ENCODE measurements at regions not wholly inside any gene's neighbourhood (a gene's known extent, or its start where the extent isn't known, plus 50 kb on each side); places are given as distances from the start of the nearest gene placed in this dataset.
"Not testable (repeated sequence)": the region's sequence is repeated elsewhere in the genome, so short reads cannot be mapped to it uniquely, and the experiment has no call there.

DNA sequence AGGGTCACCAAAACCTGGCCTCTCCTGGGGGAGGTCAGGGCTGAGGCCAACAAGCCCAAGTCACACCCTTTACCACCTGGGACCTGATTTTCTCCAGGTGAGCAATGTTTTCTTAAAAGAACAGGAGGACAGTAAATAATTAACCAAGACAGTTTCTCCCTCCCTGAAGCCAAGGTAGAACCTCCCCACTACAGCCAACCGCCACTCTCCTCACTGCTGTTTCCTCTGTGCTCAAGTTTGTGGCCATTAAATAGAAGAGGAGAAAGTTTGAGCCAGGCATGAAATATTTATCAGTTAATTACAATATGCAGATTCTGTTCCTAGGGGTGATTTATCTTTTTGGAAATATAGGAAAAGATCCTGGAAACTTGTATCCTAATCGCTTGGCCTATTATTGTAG is 150.6 kb upstream of the ANKRD20A1 start:
- DNase-seq (ENCODE audit: low read depth); H3K4me3 ChIP-seq (ENCODE audit: control insufficient read depth, low read depth, low read length): not testable (repeated sequence)

DNA sequence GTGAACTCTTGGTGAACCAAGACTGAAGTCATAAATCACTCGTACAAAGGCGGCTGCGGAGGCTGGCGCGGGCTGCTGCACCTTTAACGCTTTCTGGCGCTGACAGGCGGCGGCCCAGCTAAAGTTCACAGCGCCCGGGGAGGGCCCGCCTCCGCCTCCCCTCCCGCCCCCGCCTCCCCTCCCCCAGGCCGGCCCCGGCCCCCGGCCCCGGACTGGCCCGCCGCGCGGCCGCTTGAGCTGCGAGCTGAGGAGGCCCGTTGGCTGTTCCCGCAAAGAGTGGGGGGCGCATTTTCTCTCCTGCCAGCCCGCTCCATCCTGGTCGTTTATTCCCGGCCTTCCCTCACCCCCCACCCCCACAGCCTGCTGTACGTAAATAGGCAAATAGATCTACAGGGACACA is 147.3 kb upstream of the ANKRD20A1 start:
- not testable (repeated sequence) for H3K4me3 ChIP-seq (ENCODE audit: control insufficient read depth, low read depth, low read length); DNase-seq (ENCODE audit: low read depth)

DNA sequence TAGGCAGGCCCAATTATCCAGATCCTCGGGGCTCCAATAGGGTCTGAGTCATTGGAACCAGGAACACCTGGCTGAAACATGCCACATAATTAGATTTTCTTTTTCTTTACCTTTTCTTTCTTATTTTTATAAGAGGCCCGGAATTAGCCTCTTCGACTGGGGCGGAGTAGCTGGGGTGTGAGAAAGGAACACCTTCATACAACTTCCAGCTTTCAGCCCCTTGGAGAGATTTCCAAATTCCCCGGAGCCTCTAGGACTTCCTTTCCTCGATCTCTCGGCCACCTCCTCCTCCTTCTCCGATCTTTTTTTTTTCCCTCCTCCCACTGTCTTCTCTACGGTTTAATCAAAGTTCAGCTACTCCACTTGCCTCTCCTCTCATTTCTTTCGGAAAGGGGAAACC is 146.8 kb upstream of the ANKRD20A1 start:
- DNase-seq (ENCODE audit: low read depth): peak; percentile 0
- not testable (repeated sequence) for H3K4me3 ChIP-seq (ENCODE audit: control insufficient read depth, low read depth, low read length)

DNA sequence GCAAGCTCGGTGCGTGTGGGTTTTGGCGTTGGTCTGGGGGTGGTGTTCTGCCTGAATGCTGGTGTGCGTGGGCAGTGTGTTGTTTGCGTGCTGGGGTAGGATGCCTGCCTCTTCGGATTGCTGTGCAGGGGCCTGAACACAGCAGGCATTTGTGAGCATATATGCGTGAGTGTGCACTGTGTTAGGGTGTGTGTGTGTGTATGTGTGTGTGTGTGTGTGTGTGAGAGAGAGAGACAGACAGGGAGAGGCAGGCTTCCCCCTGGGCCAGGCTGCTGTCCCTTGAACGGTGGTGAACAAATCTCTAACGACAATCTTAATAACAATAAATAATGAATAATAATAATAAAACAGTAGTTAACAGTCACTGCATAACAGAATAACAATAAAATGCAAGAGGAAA is 145.8 kb upstream of the ANKRD20A1 start:
- H3K4me3 ChIP-seq (ENCODE audit: control insufficient read depth, low read depth, low read length); DNase-seq (ENCODE audit: low read depth): not testable (repeated sequence)

DNA sequence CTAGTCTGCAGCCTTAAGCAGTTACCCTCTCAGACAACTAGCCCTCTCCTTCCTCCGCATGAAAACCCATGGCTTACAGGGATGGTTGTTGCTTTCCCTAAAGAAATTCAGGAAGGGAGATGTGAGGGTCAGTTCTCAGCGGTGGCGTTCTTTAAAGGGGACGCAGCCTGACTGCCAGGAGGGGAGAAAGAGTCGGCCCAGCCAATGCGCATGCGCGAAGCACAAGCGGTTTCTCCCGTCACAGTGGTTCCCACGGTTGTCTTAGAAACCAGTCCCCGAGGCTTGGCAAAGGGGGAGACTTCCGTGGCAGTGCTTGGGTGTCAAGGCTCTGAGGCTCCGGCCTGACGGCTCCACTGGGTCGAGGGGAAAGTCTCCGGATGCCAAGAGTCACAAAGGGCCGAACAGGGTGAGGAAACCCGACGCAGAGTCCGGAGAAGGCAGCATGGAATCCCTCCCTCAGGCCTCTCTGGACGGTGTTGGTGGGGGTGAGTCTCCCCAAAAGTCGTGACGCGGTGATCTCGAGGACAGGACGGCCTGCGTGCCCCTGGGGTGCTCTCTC is 140.8 kb upstream of the ANKRD20A1 start:
- not testable (repeated sequence) for H3K4me3 ChIP-seq (ENCODE audit: control insufficient read depth, low read depth, low read length); DNase-seq (ENCODE audit: low read depth)

DNA sequence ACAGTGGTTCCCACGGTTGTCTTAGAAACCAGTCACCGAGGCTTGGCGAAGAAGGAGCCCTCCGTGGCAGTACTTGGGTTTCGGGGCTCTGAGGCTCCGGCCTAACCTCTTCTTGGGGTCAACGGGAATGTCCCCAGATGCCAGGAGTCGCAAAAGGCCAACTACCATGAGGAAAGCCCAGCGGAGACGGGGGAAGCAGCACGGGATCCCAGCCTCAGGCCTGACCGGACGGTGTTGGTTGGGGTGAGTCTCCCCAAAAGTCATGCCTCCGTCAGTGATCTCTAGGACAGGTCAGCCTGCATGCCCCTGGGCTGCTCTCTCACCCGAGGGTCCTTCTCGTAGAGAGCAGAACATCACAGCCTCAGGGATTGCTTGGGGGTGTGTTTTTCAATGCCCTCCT is 138.2 kb upstream of the ANKRD20A1 start:
- H3K4me3 ChIP-seq (ENCODE audit: control insufficient read depth, low read depth, low read length); DNase-seq (ENCODE audit: low read depth): not testable (repeated sequence)

DNA sequence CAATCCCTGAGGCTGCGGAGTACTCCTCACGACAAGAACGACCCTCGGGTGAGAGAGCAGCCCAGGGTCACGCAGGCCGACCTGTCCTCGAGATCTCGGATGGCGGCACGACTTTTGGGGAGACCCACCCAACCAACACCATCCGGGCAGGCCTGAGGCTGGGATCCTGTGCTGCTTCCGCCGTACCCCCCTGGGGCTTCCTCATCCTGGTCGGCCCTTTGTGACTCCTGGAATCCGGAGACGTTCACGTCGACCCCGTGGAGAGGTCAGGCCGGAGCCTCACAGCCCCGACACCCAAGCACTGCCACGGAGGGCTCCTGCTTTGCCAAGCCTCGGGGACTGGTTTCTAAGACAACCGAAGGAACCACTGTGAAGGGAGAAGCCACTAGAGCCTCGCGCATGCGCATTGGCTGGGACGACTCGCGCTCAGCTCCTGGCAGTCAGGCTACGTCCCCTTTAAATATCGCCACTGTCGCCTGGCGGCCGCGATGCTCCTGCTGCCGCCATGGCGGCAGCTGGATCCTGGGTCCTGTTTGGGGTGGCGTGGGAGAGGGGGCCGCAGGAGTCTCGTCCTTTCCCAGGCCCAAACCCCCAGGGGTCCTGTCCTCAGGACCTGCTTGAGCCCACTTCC is 136.2 kb upstream of the ANKRD20A1 start:
- DNase-seq (ENCODE audit: low read depth); H3K4me3 ChIP-seq (ENCODE audit: control insufficient read depth, low read depth, low read length): not testable (repeated sequence)

DNA sequence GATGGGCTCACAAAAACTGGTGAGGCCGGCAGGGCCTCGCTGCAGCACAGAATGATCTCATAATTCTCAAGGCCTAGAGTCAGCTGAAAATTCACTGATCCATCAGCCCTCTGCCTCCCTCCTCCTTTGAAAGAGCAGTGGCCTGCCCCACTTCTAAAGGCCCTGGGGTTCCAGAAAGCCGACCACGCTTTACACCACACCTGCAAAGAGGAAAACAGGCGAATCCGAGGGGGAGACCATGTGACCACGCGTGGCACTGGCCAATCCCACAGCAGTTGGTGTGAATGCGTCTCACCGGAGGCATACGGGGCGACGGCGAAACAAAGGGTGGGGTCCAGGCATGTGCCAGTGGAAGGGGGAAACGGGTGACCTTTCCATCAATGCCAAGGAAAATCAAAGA is 135.5 kb upstream of the ANKRD20A1 start:
- not testable (repeated sequence) for DNase-seq (ENCODE audit: low read depth)
- H3K4me3 ChIP-seq (ENCODE audit: control insufficient read depth, low read depth, low read length): peak overlapping the region; percentile 36

DNA sequence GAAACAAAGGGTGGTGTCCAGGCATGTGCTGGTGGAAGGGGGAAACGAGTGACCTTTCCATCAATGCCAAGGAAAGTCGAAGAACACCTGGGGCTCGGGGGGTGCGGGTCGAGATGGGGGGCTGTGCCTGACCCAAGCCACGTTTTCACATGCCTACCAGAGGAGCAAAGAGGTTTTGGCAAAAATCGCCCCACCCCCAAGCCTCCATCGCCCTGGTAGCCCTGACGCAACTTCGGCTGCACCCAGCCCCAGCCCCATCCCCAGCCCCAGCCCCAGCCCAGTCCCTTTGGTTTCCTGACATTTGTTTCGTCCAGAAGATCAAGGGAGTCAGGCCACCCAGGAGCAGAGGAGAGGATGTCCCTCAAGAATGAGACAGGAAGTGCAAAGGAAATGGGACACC is 133.8 kb upstream of the ANKRD20A1 start:
- not testable (repeated sequence) for H3K4me3 ChIP-seq (ENCODE audit: control insufficient read depth, low read depth, low read length); DNase-seq (ENCODE audit: low read depth)

DNA sequence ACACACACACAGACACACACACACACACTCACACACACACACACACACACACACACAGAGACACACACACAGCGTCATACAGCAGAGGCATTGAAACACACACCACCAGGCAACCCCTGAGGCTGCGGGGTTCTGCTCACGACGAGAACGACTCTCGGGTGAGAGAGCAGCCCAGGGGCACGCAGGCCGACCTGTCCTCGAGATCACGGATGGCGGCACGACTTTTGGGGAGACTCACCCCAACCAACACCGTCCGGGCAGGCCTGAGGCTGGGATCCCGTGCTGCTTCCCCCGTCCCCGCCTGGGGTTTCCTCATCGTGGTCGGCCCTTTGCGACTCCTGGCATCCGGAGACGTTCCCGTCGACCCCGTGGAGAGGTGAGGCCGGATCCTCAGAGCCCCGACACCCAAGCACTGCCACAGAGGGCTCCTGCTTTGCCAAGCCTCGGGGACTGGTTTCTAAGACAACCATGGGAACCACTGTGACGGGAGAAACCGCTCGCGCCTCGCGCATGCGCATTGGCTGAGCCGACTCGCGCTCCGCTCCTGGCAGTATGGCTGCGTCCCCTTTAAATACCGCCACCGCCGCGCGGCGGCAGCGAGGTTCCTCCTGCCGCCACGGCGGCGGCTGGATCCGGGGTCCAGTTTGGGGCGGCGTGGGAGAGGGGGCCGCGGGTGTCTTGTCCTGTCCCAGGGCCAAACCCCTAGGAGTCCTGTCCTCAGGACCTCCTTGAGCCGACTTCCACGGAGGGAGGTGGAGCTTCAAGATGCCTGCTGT is 132.3 kb upstream of the ANKRD20A1 start:
- not testable (repeated sequence) for DNase-seq (ENCODE audit: low read depth); H3K4me3 ChIP-seq (ENCODE audit: control insufficient read depth, low read depth, low read length)

DNA sequence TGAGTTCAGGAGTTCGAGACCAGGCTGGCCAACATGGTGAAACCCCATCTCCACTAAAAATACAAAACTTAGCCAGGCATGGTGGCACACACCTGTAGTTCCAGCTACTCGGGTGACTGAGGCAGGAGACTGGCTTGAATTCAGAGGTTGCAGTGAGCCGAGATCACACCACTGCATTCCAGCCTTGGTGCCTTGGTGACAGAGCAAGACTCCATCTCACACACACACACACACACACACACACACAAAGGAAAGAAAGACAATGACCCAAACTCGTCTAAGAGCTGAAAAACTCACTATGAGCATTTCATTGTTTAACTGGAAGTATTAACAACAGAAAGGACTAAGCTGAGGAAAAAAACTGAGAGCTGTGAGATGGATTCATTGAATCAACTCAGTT is 95.6 kb upstream of the ANKRD20A1 start:
- not testable (repeated sequence) for DNase-seq (ENCODE audit: low read depth)

DNA sequence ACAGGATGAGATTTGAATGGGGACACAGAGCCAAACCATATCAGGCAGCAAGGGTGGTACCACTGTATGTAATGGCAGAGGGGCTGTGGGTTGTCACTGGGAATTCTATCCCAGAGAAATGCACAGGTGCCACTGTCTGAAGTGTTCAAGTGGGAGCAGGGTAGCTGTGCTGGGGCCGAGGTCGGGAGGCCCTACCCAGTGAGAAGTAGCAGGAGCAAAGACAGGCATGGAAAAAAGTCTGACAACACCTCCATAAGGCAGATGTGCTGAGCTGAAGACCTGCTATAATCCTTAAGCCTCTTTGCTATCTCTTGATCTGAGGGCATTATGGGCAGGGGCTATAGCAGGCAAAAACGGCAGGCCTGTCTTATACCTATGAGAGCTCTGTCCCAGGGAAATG is 86.9 kb upstream of the ANKRD20A1 start:
- H3K4me3 ChIP-seq (ENCODE audit: control insufficient read depth, low read depth, low read length); DNase-seq (ENCODE audit: low read depth): not testable (repeated sequence)

More for the DNA sequence above, 95.6 kb upstream of the ANKRD20A1 start:
- not testable (repeated sequence) for H3K4me3 ChIP-seq (ENCODE audit: control insufficient read depth, low read depth, low read length)

DNA sequence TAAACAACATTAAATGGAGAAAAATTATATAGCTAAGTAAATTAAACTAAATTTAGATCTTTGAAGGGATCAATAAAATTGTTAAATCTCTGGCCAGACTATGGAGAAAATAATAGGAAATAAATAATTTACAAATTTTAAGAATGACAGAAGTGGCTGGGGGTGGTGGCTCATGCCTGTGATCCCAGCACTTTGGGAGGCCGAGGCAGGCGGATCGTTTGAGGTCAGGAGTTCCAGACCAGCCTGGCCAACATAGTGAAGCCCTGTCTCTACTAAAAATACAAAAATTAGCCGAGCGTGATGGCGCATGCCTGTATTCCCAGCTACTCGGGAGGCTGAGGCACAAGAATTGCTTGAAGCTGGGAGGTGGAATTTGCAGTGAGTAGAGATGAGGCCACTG is 58.6 kb upstream of the ANKRD20A1 start:
- not testable (repeated sequence) for DNase-seq (ENCODE audit: low read depth); H3K4me3 ChIP-seq (ENCODE audit: control insufficient read depth, low read depth, low read length)
